ENCODE measurements at regions not wholly inside any gene's neighbourhood (a gene's known extent, or its start where the extent isn't known, plus 50 kb on each side); places are given as distances from the start of the nearest gene placed in this dataset.

GRCh38 chr20:52754366-52754765 lies 217.8 kb upstream of the TSHZ2 start:
- no peak overlapping the region for H3K4me3 ChIP-seq (ENCODE audit: low read depth, low read length)
- H3K27me3 ChIP-seq (ENCODE audit: insufficient read depth, low read length) = no peaks in the 10 kb centered on the region

GRCh38 chr20:52752023-52752422 lies 220.1 kb upstream of the TSHZ2 start:
- no peaks in the 10 kb centered on the region for H3K27me3 ChIP-seq (ENCODE audit: insufficient read depth, low read length)
- no peaks in the 10 kb centered on the region for H3K4me1 ChIP-seq (ENCODE audit: control insufficient read depth, insufficient read depth, low read length, unreplicated experiment)
- H3K27ac ChIP-seq (ENCODE audit: low read depth, low read length) = no peak overlapping the region
- no peaks in the 10 kb centered on the region for H3K36me3 ChIP-seq (ENCODE audit: insufficient read depth, low read length)
- H2AFZ ChIP-seq (ENCODE audit: low read length, unreplicated experiment) = no peak overlapping the region
- no peak overlapping the region for H3K4me3 ChIP-seq (ENCODE audit: low read depth, low read length)
- H3K79me2 ChIP-seq (ENCODE audit: control insufficient read depth, insufficient read depth, low read length, unreplicated experiment) = no peaks in the 10 kb centered on the region

More at GRCh38 chr20:52754366-52754765, 217.8 kb upstream of the TSHZ2 start:
- Histone ChIP-seq H3K4me1 (ENCODE audit: control insufficient read depth, insufficient read depth, low read length, unreplicated experiment) (no peaks in the 10 kb centered on the region), H2AFZ (ENCODE audit: low read length, unreplicated experiment) (no peak overlapping the region), H3K79me2 (ENCODE audit: control insufficient read depth, insufficient read depth, low read length, unreplicated experiment) (no peaks in the 10 kb centered on the region), H3K36me3 (ENCODE audit: insufficient read depth, low read length) (no peaks in the 10 kb centered on the region), H3K27ac (ENCODE audit: low read depth, low read length) (no peak overlapping the region)

GRCh38 chr20:52751571-52751970 lies 220.6 kb upstream of the TSHZ2 start:
- no peaks in the 10 kb centered on the region for H3K36me3 ChIP-seq (ENCODE audit: insufficient read depth, low read length)
- no peak overlapping the region for H3K4me3 ChIP-seq (ENCODE audit: low read depth, low read length)
- no peaks in the 10 kb centered on the region for H3K4me1 ChIP-seq (ENCODE audit: control insufficient read depth, insufficient read depth, low read length, unreplicated experiment)
- no peak overlapping the region for H3K27ac ChIP-seq (ENCODE audit: low read depth, low read length)
- H2AFZ ChIP-seq (ENCODE audit: low read length, unreplicated experiment) = no peak overlapping the region
- no peaks in the 10 kb centered on the region for H3K79me2 ChIP-seq (ENCODE audit: control insufficient read depth, insufficient read depth, low read length, unreplicated experiment)
- H3K27me3 ChIP-seq (ENCODE audit: insufficient read depth, low read length) = no peaks in the 10 kb centered on the region

GRCh38 chr20:52749938-52750337 lies 222.2 kb upstream of the TSHZ2 start:
- Histone ChIP-seq H3K27me3 (ENCODE audit: insufficient read depth, low read length) (no peaks in the 10 kb centered on the region), H3K27ac (ENCODE audit: low read depth, low read length) (no peak overlapping the region), H3K36me3 (ENCODE audit: insufficient read depth, low read length) (no peaks in the 10 kb centered on the region), H3K4me1 (ENCODE audit: control insufficient read depth, insufficient read depth, low read length, unreplicated experiment) (no peaks in the 10 kb centered on the region), H2AFZ (ENCODE audit: low read length, unreplicated experiment) (no peak overlapping the region), H3K79me2 (ENCODE audit: control insufficient read depth, insufficient read depth, low read length, unreplicated experiment) (no peaks in the 10 kb centered on the region), H3K4me3 (ENCODE audit: low read depth, low read length) (no peak overlapping the region)

- Histone ChIP-seq H2AFZ (ENCODE audit: low read length, unreplicated experiment) (no peak overlapping the region), H3K36me3 (ENCODE audit: insufficient read depth, low read length) (no peaks in the 10 kb centered on the region), H3K4me1 (ENCODE audit: control insufficient read depth, insufficient read depth, low read length, unreplicated experiment) (no peaks in the 10 kb centered on the region), H3K27me3 (ENCODE audit: insufficient read depth, low read length) (no peaks in the 10 kb centered on the region), H3K27ac (ENCODE audit: low read depth, low read length) (no peak overlapping the region), H3K4me3 (ENCODE audit: low read depth, low read length) (no peak overlapping the region), H3K79me2 (ENCODE audit: control insufficient read depth, insufficient read depth, low read length, unreplicated experiment) (no peaks in the 10 kb centered on the region)
These were observed 223.2 kb upstream of the TSHZ2 start for GRCh38 chr20:52748990-52749389.

- no peaks in the 10 kb centered on the region for H3K4me1 ChIP-seq (ENCODE audit: control insufficient read depth, insufficient read depth, low read length, unreplicated experiment)
- H3K79me2 ChIP-seq (ENCODE audit: control insufficient read depth, insufficient read depth, low read length, unreplicated experiment) = no peaks in the 10 kb centered on the region
- H3K36me3 ChIP-seq (ENCODE audit: insufficient read depth, low read length) = no peaks in the 10 kb centered on the region
- H3K27ac ChIP-seq (ENCODE audit: low read depth, low read length) = no peak overlapping the region
- no peak overlapping the region for H3K4me3 ChIP-seq (ENCODE audit: low read depth, low read length)
- H3K27me3 ChIP-seq (ENCODE audit: insufficient read depth, low read length) = no peaks in the 10 kb centered on the region
- H2AFZ ChIP-seq (ENCODE audit: low read length, unreplicated experiment) = no peak overlapping the region
These were observed 223.7 kb upstream of the TSHZ2 start for GRCh38 chr20:52748285-52748932.

GRCh38 chr20:52747845-52748284 lies 224.3 kb upstream of the TSHZ2 start:
- Histone ChIP-seq H3K36me3 (ENCODE audit: insufficient read depth, low read length) (no peaks in the 10 kb centered on the region), H3K4me1 (ENCODE audit: control insufficient read depth, insufficient read depth, low read length, unreplicated experiment) (no peaks in the 10 kb centered on the region), H3K4me3 (ENCODE audit: low read depth, low read length) (no peak overlapping the region), H3K79me2 (ENCODE audit: control insufficient read depth, insufficient read depth, low read length, unreplicated experiment) (no peaks in the 10 kb centered on the region), H3K27ac (ENCODE audit: low read depth, low read length) (no peak overlapping the region), H2AFZ (ENCODE audit: low read length, unreplicated experiment) (no peak overlapping the region), H3K27me3 (ENCODE audit: insufficient read depth, low read length) (no peaks in the 10 kb centered on the region)

GRCh38 chr20:52746770-52747169 lies 225.4 kb upstream of the TSHZ2 start:
- H3K4me1 ChIP-seq (ENCODE audit: control insufficient read depth, insufficient read depth, low read length, unreplicated experiment) = no peaks in the 10 kb centered on the region
- no peak overlapping the region for H3K4me3 ChIP-seq (ENCODE audit: low read depth, low read length)
- no peak overlapping the region for H3K27ac ChIP-seq (ENCODE audit: low read depth, low read length)
- H3K27me3 ChIP-seq (ENCODE audit: insufficient read depth, low read length) = no peaks in the 10 kb centered on the region
- no peak overlapping the region for H2AFZ ChIP-seq (ENCODE audit: low read length, unreplicated experiment)
- no peaks in the 10 kb centered on the region for H3K79me2 ChIP-seq (ENCODE audit: control insufficient read depth, insufficient read depth, low read length, unreplicated experiment)
- H3K36me3 ChIP-seq (ENCODE audit: insufficient read depth, low read length) = no peaks in the 10 kb centered on the region

GRCh38 chr20:52746190-52746589 lies 226.0 kb upstream of the TSHZ2 start:
- Histone ChIP-seq H3K27ac (ENCODE audit: low read depth, low read length) (no peak overlapping the region), H3K79me2 (ENCODE audit: control insufficient read depth, insufficient read depth, low read length, unreplicated experiment) (no peaks in the 10 kb centered on the region), H3K36me3 (ENCODE audit: insufficient read depth, low read length) (no peaks in the 10 kb centered on the region), H3K27me3 (ENCODE audit: insufficient read depth, low read length) (no peaks in the 10 kb centered on the region), H3K4me1 (ENCODE audit: control insufficient read depth, insufficient read depth, low read length, unreplicated experiment) (no peaks in the 10 kb centered on the region), H3K4me3 (ENCODE audit: low read depth, low read length) (no peak overlapping the region), H2AFZ (ENCODE audit: low read length, unreplicated experiment) (no peak overlapping the region)

- Histone ChIP-seq H3K79me2 (ENCODE audit: control insufficient read depth, insufficient read depth, low read length, unreplicated experiment) (no peaks in the 10 kb centered on the region), H3K4me3 (ENCODE audit: low read depth, low read length) (no peak overlapping the region)
These were observed 227.7 kb upstream of the TSHZ2 start for GRCh38 chr20:52744441-52744840.

GRCh38 chr20:52738081-52738480 lies 234.1 kb upstream of the TSHZ2 start:
- no peaks in the 10 kb centered on the region for H3K27me3 ChIP-seq (ENCODE audit: insufficient read depth, low read length)
- no peaks in the 10 kb centered on the region for H3K4me1 ChIP-seq (ENCODE audit: control insufficient read depth, insufficient read depth, low read length, unreplicated experiment)
- H3K79me2 ChIP-seq (ENCODE audit: control insufficient read depth, insufficient read depth, low read length, unreplicated experiment) = no peaks in the 10 kb centered on the region
- H3K36me3 ChIP-seq (ENCODE audit: insufficient read depth, low read length) = no peaks in the 10 kb centered on the region
- H3K4me3 ChIP-seq (ENCODE audit: low read depth, low read length) = no peak overlapping the region
- H2AFZ ChIP-seq (ENCODE audit: low read length, unreplicated experiment) = no peak overlapping the region
- no peak overlapping the region for H3K27ac ChIP-seq (ENCODE audit: low read depth, low read length)

More at GRCh38 chr20:52744441-52744840, 227.7 kb upstream of the TSHZ2 start:
- H3K36me3 ChIP-seq (ENCODE audit: insufficient read depth, low read length) = no peaks in the 10 kb centered on the region
- no peaks in the 10 kb centered on the region for H3K27me3 ChIP-seq (ENCODE audit: insufficient read depth, low read length)
- H3K4me1 ChIP-seq (ENCODE audit: control insufficient read depth, insufficient read depth, low read length, unreplicated experiment) = no peaks in the 10 kb centered on the region
- H3K27ac ChIP-seq (ENCODE audit: low read depth, low read length) = no peak overlapping the region
- no peak overlapping the region for H2AFZ ChIP-seq (ENCODE audit: low read length, unreplicated experiment)

Measured in ACC112 (cell line).